ENCODE measurements at regions not wholly inside any gene's neighbourhood (a gene's known extent, or its start where the extent isn't known, plus 50 kb on each side); places are given as distances from the start of the nearest gene placed in this dataset.

GRCh38 chr9:3750321-3750720 lies 224.5 kb upstream of the RFX3 start:
- TF ChIP-seq CTCF (IDR thresholded peaks at IDR 0.05) (no peak), POLR2A (IDR thresholded peaks at IDR 0.05) (no peak), EP300 (IDR thresholded peaks at IDR 0.05) (no peak)
- no peak overlapping the region for H3K4me3 ChIP-seq
- H3K9me3 ChIP-seq, result no peaks in the 10 kb centered on the region
- H3K27me3 ChIP-seq, result no peaks in the 10 kb centered on the region
- H3K27ac ChIP-seq, result no peak overlapping the region
- 76 to 83% (median 78%) methylated on average over 5 of the region's 5 CpGs for WGBS, 3 donors
- no peak for DNase-seq
- peaks cover 3% of the 10 kb centered on the region for H3K4me1 ChIP-seq (ENCODE audit: insufficient read depth)
- intact Hi-C loops (cut with DNase I), result no loop called here
- no peaks in the 10 kb centered on the region for H3K36me3 ChIP-seq

GRCh38 chr9:3746296-3747275 lies 220.8 kb upstream of the RFX3 start:
- TF ChIP-seq POLR2A (IDR thresholded peaks at IDR 0.05) (no peak), CTCF (IDR thresholded peaks at IDR 0.05) (no peak), EP300 (IDR thresholded peaks at IDR 0.05) (no peak)
- DNase-seq, result no peak
- no peaks in the 10 kb centered on the region for H3K9me3 ChIP-seq
- H3K36me3 ChIP-seq, result no peaks in the 10 kb centered on the region
- H3K4me3 ChIP-seq, result no peak overlapping the region
- intact Hi-C loops (cut with DNase I), result loop anchor here in 1 of 4 donors (5.0 kb wide), 1 partner anchor 51 kb away; no protein-coding TSS in a partner anchor
- H3K4me1 ChIP-seq (ENCODE audit: insufficient read depth), result peaks cover 2% of the 10 kb centered on the region
- 2 to 7% (median 5%) methylated on average over 1 of the region's 1 CpG for WGBS, 3 donors
- no peaks in the 10 kb centered on the region for H3K27me3 ChIP-seq
- H3K27ac ChIP-seq, result no peak overlapping the region

- no peaks in the 10 kb centered on the region for H3K4me1 ChIP-seq (ENCODE audit: insufficient read depth)
- no peak overlapping the region for H3K27ac ChIP-seq
- TF ChIP-seq EP300 (IDR thresholded peaks at IDR 0.05), result no peak
- TF ChIP-seq POLR2A (IDR thresholded peaks at IDR 0.05), result no peak
- no peak for TF ChIP-seq CTCF (IDR thresholded peaks at IDR 0.05)
- H3K36me3 ChIP-seq, result no peaks in the 10 kb centered on the region
- intact Hi-C loops (cut with DNase I), result no loop called here
- no peaks in the 10 kb centered on the region for H3K9me3 ChIP-seq
- H3K27me3 ChIP-seq, result no peaks in the 10 kb centered on the region
- 92 to 99% (median 93%) methylated on average over 2 of the region's 2 CpGs for WGBS, 3 donors
- DNase-seq, result no peak
- no peak overlapping the region for H3K4me3 ChIP-seq
These were observed 218.2 kb upstream of the RFX3 start for GRCh38 chr9:3743901-3744413.

- WGBS, 3 donors, result 73 to 84% (median 75%) methylated on average over 3 of the region's 3 CpGs
- no peaks in the 10 kb centered on the region for H3K9me3 ChIP-seq
- H3K4me3 ChIP-seq, result no peak overlapping the region
- H3K27ac ChIP-seq, result no peak overlapping the region
- no peaks in the 10 kb centered on the region for H3K27me3 ChIP-seq
- TF ChIP-seq CTCF (IDR thresholded peaks at IDR 0.05), result no peak
- no peak for TF ChIP-seq POLR2A (IDR thresholded peaks at IDR 0.05)
- TF ChIP-seq EP300 (IDR thresholded peaks at IDR 0.05), result no peak
- intact Hi-C loops (cut with DNase I), result no loop called here
- H3K36me3 ChIP-seq, result no peaks in the 10 kb centered on the region
- DNase-seq, result no peak
- H3K4me1 ChIP-seq (ENCODE audit: insufficient read depth), result no peaks in the 10 kb centered on the region
These were observed 216.8 kb upstream of the RFX3 start for GRCh38 chr9:3742586-3742985.

All from ovary (tissue), 7 donors.